Lower leg skin (tissue), 4 donors: ENCODE measurements at regions not wholly inside any gene's neighbourhood (a gene's known extent, or its start where the extent isn't known, plus 50 kb on each side); places are given as distances from the start of the nearest gene placed in this dataset.

Experiments
- DNase-seq, 2 donors: peaks; one replicate each; pipeline ENCODE4 v3.0.0-alpha.2; 2019; ENCODE audit warnings: low spot score in 2 of 2
- H3K4me3 ChIP-seq: fragments of 200-600 bp; sonication (generic); 2 replicates; pipeline ENCODE4 v1.5.1; 2017; ENCODE audit warnings: mild to moderate bottlenecking, low read depth; ENCODE audit not compliant: poor library complexity, severe bottlenecking
- CTCF ChIP-seq, 3 donors: fragments of 450-650 bp; IDR thresholded peaks; one replicate each; pipeline ENCODE4 v1.5.1; 2016; ENCODE audit warnings: antibody characterized with exemption in 3 of 3, mild to moderate bottlenecking in 3 of 3, moderate library complexity in 2 of 3
- POLR2A ChIP-seq, 2 donors: fragments of 450-650 bp; IDR thresholded peaks; one replicate each; pipeline ENCODE4 v1.6.1; 2016 to 2017; ENCODE audit warnings: antibody characterized with exemption in 2 of 2, mild to moderate bottlenecking in 1 of 2, moderate library complexity in 1 of 2
- WGBS, 2 donors: methylation state at CpG; one replicate each; pipeline ENCODE4 v1.1.5; 2018; 5-methylcytosine and 5-hydroxymethylcytosine counted together
- intact Hi-C: fragments of 100-400 bp; cut with DNase I; formaldehyde crosslinking; loops from one replicate; pipeline ENCODE4 v1.15.0; 2023; ENCODE audit warnings: low total_unique reads

GRCh38 chr10:124299696-124300095 is 119.0 kb downstream of the OAT start:
- no peak for TF ChIP-seq POLR2A (IDR thresholded peaks at IDR 0.05)
- no peak for TF ChIP-seq CTCF (IDR thresholded peaks at IDR 0.05)
- intact Hi-C loops, result no loop called here
- DNase-seq, result peak in 1 of 2 donors; percentile 68
- 43 to 58% methylated on average over 4 of the region's 4 CpGs for WGBS, 2 donors
- no peak overlapping the region for H3K4me3 ChIP-seq

DNA sequence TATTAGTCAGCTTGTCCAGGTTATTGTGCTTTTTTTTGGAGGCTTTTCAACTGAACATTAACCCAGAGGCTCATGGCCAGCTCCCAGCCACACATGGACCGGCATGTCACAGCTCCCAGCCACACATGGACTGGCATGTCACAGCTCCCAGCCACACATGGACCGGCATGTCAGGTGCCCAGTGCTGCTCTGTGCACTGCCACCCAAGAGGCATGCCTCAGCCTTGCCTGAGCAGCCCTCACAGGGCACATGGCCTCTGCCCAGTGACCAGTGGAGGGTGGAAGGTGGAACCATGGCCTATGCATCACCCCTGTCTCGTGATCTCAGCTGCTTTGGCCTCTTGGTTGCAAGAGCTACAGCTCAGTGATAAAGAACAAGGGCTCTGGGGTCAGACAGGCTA is 119.8 kb downstream of the OAT start:
- no peak overlapping the region for H3K4me3 ChIP-seq
- peak in 1 of 2 donors; percentile 74 for DNase-seq
- intact Hi-C loops, result no loop called here
- TF ChIP-seq POLR2A (IDR thresholded peaks at IDR 0.05) (no peak), CTCF (IDR thresholded peaks at IDR 0.05) (no peak)
- 53 to 71% methylated on average over 3 of the region's 3 CpGs for WGBS, 2 donors

DNA sequence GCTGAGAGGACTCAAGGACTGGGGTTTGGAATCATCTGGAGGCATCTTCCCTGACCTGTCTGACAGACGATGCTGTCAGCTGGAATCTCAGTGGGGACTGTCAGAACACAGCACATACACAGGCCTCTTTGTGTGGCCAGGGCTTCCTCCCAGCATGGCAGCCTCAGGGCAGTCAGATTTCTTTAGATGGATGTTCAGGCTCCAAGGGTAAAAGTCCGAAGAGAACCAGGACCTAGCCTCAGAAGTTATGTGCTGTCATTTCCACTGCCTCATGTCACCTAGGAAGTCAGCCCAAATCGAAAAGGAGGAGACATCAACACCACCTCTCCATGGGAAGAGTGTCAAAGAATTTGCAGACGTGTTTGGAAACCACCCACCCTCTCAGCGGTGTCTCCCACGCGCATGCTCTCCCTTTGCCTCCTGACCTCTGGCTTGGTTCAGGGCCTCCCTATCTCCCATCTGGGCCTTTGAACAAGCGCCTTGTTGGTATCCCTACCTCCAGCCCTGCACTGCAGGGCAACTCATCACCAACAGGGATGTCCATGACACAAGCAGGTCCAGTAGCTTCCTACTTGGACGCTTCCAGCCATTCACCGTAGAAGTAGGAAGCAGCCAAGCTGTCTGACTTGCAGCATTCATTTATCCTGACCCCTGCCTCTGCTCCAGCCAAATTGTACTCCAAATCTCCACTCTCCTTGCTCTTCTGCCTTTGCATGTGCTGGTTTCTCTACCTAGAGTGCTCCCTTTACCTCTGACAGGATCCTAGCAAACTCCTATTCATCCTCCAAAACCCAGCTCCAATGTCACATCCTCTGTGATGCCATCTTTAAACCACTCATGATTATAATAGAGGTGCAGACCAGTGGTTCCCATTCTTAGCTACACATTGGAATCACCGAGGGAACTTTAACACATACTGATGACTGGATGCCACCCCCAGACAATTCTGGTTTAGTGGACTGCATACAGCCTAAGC is 121.6 kb downstream of the OAT start:
- TF ChIP-seq POLR2A (IDR thresholded peaks at IDR 0.05) (no peak), CTCF (IDR thresholded peaks at IDR 0.05) (no peak)
- intact Hi-C loops, result no loop called here
- WGBS, 2 donors, result 78 to 82% methylated on average over 11 of the region's 11 CpGs
- DNase-seq, result peak in 1 of 2 donors; percentile 48
- H3K4me3 ChIP-seq, result no peak overlapping the region

DNA sequence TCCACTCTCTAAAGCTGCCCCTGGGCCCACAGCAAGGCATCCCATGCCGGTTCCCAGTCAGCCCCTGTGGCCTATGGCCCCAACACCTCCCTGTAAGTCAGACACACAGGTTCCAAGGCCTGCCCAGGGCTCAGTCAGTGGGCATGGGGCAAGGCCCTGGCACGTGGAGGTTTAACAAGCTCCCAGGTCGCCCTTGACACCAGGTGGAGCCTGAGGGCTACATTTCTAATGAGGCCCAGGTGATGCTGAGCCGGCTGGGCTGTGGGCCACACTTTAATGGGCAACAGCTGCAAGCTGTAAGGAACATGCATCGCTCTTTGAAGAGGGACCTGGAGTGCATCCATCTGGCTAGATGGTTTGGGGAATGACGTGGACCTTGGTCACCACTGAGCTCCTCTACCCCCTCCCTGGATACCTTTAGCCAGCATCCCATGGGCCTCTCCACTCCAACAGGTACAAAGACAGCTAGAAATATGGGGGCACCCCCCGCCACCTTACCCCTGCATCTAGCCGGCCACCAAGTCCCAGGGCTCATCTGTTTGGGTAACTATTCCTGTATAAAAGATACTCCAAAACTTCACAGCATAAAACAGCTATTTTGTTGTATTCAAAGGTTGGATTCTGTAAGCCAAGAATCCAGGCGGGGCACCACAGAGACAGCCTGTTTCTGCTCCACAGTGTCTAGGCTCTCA is 122.5 kb downstream of the OAT start:
- WGBS, 2 donors, result 46 to 70% methylated on average over 5 to 9 of the region's 9 CpGs
- TF ChIP-seq CTCF (IDR thresholded peaks at IDR 0.05) (no peak), POLR2A (IDR thresholded peaks at IDR 0.05) (no peak)
- DNase-seq, result peak in 1 of 2 donors; percentile 81
- intact Hi-C loops, result no loop called here
- no peak overlapping the region for H3K4me3 ChIP-seq

DNA sequence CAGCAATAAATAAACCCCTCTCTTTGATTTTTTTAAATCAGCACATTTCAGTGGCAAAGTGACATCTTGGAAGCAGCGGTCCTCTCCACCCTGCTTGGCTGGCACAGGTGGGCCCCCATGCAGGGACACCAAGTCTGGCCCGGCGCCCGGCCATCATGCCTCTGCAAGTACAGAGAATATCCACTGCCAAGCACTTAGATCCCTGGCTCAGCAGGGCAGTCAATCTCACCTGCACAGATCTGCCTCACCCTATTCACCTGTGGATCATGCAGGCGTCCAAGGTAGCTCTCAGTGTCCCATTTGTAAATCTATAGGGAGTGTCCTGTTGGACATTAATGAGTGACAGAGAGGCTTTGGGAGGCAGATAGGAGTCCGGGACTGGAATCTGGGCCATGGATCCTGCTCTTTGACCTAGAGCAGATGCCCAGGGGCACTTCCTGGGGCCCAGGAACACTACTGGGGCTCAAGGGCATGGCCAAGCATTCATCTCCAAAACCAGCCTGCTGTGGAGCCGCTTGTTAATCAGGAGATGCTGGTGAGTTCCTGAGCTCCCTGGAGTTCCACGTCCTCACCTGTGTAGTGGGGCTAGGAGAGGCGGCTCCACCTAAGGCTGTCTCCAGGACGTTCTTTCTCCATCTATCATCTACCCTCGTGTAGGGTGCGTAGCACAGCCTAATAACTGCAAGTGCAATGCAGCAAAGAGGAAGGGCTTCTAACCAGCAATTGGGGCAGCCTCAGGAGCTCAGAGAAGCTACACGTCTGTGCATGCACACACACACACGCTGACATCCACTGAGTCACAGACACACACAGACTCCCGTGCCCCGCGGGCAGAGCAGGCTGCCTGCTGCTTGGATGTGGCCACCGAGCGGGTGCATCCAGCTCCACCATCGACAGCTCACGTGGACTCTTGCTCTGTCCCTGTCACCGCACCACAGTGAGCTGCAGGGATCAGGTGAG is 123.6 kb downstream of the OAT start:
- 61 to 66% methylated on average over 22 of the region's 22 CpGs for WGBS, 2 donors
- intact Hi-C loops, result no loop called here
- TF ChIP-seq CTCF (IDR thresholded peaks at IDR 0.05), result no peak
- TF ChIP-seq POLR2A (IDR thresholded peaks at IDR 0.05), result no peak
- DNase-seq, result peak; percentile 29 to 80
- no peak overlapping the region for H3K4me3 ChIP-seq
